ENCODE measurements at regions not wholly inside any gene's neighbourhood (a gene's known extent, or its start where the extent isn't known, plus 50 kb on each side); places are given as distances from the start of the nearest gene placed in this dataset.

DNA sequence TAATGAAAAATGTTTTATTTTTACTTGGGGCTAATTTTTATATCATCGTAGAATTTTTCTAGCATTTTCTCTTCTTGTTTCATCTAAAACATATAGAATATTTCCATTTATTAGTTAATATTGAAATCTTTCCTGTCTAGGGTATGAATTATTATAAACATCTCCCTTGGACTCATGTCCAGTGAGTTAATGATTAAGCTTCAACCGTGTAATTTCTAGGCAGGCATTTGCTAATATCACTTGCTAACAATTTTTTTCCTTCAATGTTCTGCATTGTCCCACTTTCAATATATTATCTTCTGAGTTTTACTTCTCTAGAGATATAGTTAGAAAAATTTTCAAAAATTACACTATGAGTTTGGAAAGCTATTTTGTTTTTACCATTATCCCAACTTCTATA lies 1371.6 kb upstream of the EPHA6 start (continued):
- TF ChIP-seq GTF2F1 (IDR thresholded peaks at IDR 0.05; ENCODE audit: low read depth, low read length) (no peak), ZNF354B (CRISPR knock-in tag; IDR thresholded peaks at IDR 0.05) (no peak), PHB (CRISPR knock-in tag; IDR thresholded peaks at IDR 0.05) (no peak)
- TF ChIP-seq, protein P1, sequence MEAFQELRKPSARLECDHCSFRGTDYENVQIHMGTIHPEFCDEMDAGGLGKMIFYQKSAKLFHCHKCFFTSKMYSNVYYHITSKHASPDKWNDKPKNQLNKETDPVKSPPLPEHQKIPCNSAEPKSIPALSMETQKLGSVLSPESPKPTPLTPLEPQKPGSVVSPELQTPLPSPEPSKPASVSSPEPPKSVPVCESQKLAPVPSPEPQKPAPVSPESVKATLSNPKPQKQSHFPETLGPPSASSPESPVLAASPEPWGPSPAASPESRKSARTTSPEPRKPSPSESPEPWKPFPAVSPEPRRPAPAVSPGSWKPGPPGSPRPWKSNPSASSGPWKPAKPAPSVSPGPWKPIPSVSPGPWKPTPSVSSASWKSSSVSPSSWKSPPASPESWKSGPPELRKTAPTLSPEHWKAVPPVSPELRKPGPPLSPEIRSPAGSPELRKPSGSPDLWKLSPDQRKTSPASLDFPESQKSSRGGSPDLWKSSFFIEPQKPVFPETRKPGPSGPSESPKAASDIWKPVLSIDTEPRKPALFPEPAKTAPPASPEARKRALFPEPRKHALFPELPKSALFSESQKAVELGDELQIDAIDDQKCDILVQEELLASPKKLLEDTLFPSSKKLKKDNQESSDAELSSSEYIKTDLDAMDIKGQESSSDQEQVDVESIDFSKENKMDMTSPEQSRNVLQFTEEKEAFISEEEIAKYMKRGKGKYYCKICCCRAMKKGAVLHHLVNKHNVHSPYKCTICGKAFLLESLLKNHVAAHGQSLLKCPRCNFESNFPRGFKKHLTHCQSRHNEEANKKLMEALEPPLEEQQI (IDR thresholded peaks at IDR 0.05) = no peak

DNA sequence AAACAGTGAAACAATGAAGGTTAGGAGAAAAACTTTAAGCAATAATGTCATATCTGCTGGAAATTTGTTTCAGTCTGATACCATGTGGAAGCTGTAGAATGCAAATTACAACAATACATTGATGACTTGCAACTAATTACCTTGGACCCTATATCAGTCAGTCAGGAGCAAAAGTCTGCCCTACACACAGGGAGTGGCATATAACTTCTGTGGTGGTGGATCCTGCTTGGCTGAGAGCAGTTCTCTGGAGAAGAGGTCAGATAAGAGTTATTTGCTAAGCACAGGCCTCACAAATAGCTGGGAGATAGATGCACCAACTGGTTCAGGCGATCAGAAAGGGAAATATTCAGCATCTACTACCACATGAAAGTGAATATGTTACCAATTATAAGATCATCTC lies 1364.6 kb upstream of the EPHA6 start:
- no peak overlapping the region for H3K4me3 ChIP-seq
- H2AFZ ChIP-seq (ENCODE audit: low read depth, low read length) = no peak overlapping the region
- ChIA-PET CTCF (ENCODE audit: low intra/inter-chr PET ratio) (no interaction called here), POLR2A (no interaction called here)
- in situ Hi-C loops (cut with MboI) (no loop called here), intact Hi-C loops (cut with micrococcal nuclease) (no loop called here)
- H3K9me1 ChIP-seq (ENCODE audit: control insufficient read depth, insufficient read depth, low read length) = no peaks in the 10 kb centered on the region
- H3K4me2 ChIP-seq (ENCODE audit: insufficient read depth, low read length) = no peak overlapping the region
- H3K27me3 ChIP-seq (ENCODE audit: control insufficient read depth in 2 of 2, insufficient read depth in 2 of 2, low read length in 2 of 2) = no peaks in the 10 kb centered on the region
- no peaks in the 10 kb centered on the region for H3K79me2 ChIP-seq (ENCODE audit: control insufficient read depth, insufficient read depth, low read length)
- no peaks in the 10 kb centered on the region for H3K36me3 ChIP-seq (ENCODE audit: control insufficient read depth, insufficient read depth, low read length)
- FAIRE-seq (no peak), ATAC-seq (no peak), DNase-seq (ENCODE audit: extremely low read depth in 1 of 4, low spot score in 3 of 4) (no peak)
- BruUV-seq (replicated peaks) = no TSS peak
- H4K20me1 ChIP-seq (replicated peaks; ENCODE audit: control insufficient read depth, insufficient read depth, low read length) = no peaks in the 10 kb centered on the region
- H3K4me1 ChIP-seq (replicated peaks in 1 of 2; ENCODE audit: control insufficient read depth in 2 of 2, insufficient read depth in 2 of 2, low read length in 2 of 2) = no peaks in the 10 kb centered on the region
- no peak overlapping the region for H3K27ac ChIP-seq (ENCODE audit: extremely low read depth, low read depth, low read length)
- TF ChIP-seq HNRNPH1 (optimal IDR thresholded peaks at IDR 0.05; ENCODE audit: low read depth, low read length) (no peak), ZNF224 (CRISPR knock-in tag; IDR thresholded peaks at IDR 0.05) (no peak), CHD4 (IDR thresholded peaks at IDR 0.05; ENCODE audit: insufficient read depth, insufficient replicate concordance, low read depth, low read length, poor library complexity, severe bottlenecking) (no peak), ZNF23 (CRISPR knock-in tag; IDR thresholded peaks at IDR 0.05) (no peak), GTF2F1 (IDR thresholded peaks at IDR 0.05; ENCODE audit: low read depth, low read length) (no peak), FOS (IDR thresholded peaks at IDR 0.05; ENCODE audit: extremely low read depth, insufficient read length) (no peak), HNRNPL (IDR thresholded peaks at IDR 0.05; ENCODE audit: low read depth, low read length) (no peak), MEF2A (IDR thresholded peaks at IDR 0.05; ENCODE audit: control insufficient read depth, low read depth, low read length) (no peak)
- TF ChIP-seq, protein P2, sequence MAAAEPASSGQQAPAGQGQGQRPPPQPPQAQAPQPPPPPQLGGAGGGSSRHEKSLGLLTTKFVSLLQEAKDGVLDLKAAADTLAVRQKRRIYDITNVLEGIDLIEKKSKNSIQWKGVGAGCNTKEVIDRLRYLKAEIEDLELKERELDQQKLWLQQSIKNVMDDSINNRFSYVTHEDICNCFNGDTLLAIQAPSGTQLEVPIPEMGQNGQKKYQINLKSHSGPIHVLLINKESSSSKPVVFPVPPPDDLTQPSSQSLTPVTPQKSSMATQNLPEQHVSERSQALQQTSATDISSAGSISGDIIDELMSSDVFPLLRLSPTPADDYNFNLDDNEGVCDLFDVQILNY (CRISPR knock-in tag; IDR thresholded peaks at IDR 0.05) = no peak
- WGBS (ENCODE audit: insufficient coverage, low coverage, missing lambda C conversion rate) = 0% methylated on average over 1 of the region's 1 CpG
- no peak overlapping the region for H3K9ac ChIP-seq (ENCODE audit: insufficient read depth in 1 of 2, low read depth in 2 of 2, low read length in 2 of 2)
- H3K9me3 ChIP-seq (replicated peaks; ENCODE audit: control insufficient read depth, insufficient read depth, low read depth, low read length) = no peaks in the 10 kb centered on the region

Data from K562 (cell line).